ENCODE measurements at regions not wholly inside any gene's neighbourhood (a gene's known extent, or its start where the extent isn't known, plus 50 kb on each side); places are given as distances from the start of the nearest gene placed in this dataset.

GRCh38 chr3:63047068-63047467 lies 171.9 kb upstream of the CADPS start:
- no peak overlapping the region for H3K27ac ChIP-seq (ENCODE audit: low read depth, low read length)
- CTCF ChIA-PET (ENCODE audit: partially characterized antibody): no interaction called here
- no peak for FAIRE-seq

More at GRCh38 chr3:63047068-63047467, 171.9 kb upstream of the CADPS start:
- Histone ChIP-seq H3K27me3 (replicated peaks in 1 of 4; ENCODE audit: control insufficient read depth in 3 of 4, extremely low read depth in 1 of 4, insufficient read depth in 3 of 4, low read length in 3 of 4) (no peaks in the 10 kb centered on the region), H2AK5ac (ENCODE audit: low read depth, low read length) (no peak overlapping the region), H3K56ac (replicated peaks; ENCODE audit: insufficient read length, low read depth, low read length) (no peak overlapping the region), H3K4me3 (ENCODE audit: extremely low read depth in 1 of 4, insufficient read depth in 2 of 4, low read depth in 3 of 4, low read length in 4 of 4) (no peak overlapping the region), H3K4me1 (replicated peaks in 1 of 4; ENCODE audit: control insufficient read depth in 3 of 4, insufficient read depth in 4 of 4, low read length in 3 of 4) (peaks cover 0 to 6% (median 1%) of the 10 kb centered on the region in 4 experiments; a peak in 2 of 7 replicates), H2AFZ (ENCODE audit: low read length) (no peak overlapping the region), H4K91ac (replicated peaks; ENCODE audit: insufficient read length, low read length) (no peak overlapping the region), H3K79me2 (ENCODE audit: control insufficient read depth in 1 of 2, insufficient read depth in 2 of 2, low read length in 2 of 2) (no peaks in the 10 kb centered on the region), H3K18ac (ENCODE audit: extremely low read depth, low read length) (no peak overlapping the region), H4K20me1 (replicated peaks in 1 of 2; ENCODE audit: control insufficient read depth in 1 of 2, insufficient read depth in 2 of 2, low read length in 2 of 2) (peaks cover 0 to 2% of the 10 kb centered on the region in 2 experiments), H3K23me2 (ENCODE audit: low read depth, low read length) (no peaks in the 10 kb centered on the region), H3K4ac (replicated peaks; ENCODE audit: insufficient read length, low read depth, low read length) (no peak overlapping the region), H3K36me3 (ENCODE audit: control insufficient read depth in 2 of 4, insufficient read depth in 4 of 4, low read length in 3 of 4) (peaks cover 0 to 4% (median 0%) of the 10 kb centered on the region in 4 experiments; a peak in 2 of 8 replicates), H3K9me3 (ENCODE audit: insufficient read depth in 2 of 2, low read depth in 1 of 2, low read length in 1 of 2) (no peaks in the 10 kb centered on the region), H2BK120ac (replicated peaks; ENCODE audit: low read depth, low read length) (no peak overlapping the region), H2BK5ac (ENCODE audit: low read depth, low read length) (no peak overlapping the region), H3K79me1 (ENCODE audit: low read depth, low read length) (no peaks in the 10 kb centered on the region; the same call in 1 of the 2 replicates), H4K5ac (ENCODE audit: insufficient read length, low read depth, low read length) (no peak overlapping the region), H2BK15ac (ENCODE audit: low read length) (no peak overlapping the region; the same call in 1 of the 2 replicates), H2BK12ac (ENCODE audit: low read depth, low read length) (no peak overlapping the region), H2BK20ac (ENCODE audit: low read length) (no peak overlapping the region), H3K23ac (ENCODE audit: insufficient read length) (no peak overlapping the region), H3K14ac (ENCODE audit: insufficient read length) (no peak overlapping the region), H3K4me2 (ENCODE audit: insufficient read depth in 1 of 2, low read depth in 2 of 2, low read length in 2 of 2) (0 out of 4 replicates have a peak overlapping the region, but pooled peaks of 1 of the 2 experiments have one; percentile 15), H3K9ac (replicated peaks in 1 of 4; ENCODE audit: extremely low read depth in 1 of 4, low read depth in 3 of 4, low read length in 3 of 4) (no peak overlapping the region; a peak in 1 of 7 replicates), H4K8ac (ENCODE audit: extremely low read depth, insufficient read depth, low read length) (no peak overlapping the region)
- 100% methylated on average over 1 of the region's 1 CpG; no CpG with 5 or more reads in 1 of the 2 experiments for WGBS, 2 experiments (ENCODE audit: extremely low coverage in 1 of 2, insufficient coverage in 1 of 2, insufficient read length in 1 of 2, insufficient replicate concordance in 2 of 2, low coverage in 1 of 2, low lambda C conversion rate in 2 of 2, missing lambda C conversion rate in 1 of 2)
- TF ChIP-seq, protein P1, sequence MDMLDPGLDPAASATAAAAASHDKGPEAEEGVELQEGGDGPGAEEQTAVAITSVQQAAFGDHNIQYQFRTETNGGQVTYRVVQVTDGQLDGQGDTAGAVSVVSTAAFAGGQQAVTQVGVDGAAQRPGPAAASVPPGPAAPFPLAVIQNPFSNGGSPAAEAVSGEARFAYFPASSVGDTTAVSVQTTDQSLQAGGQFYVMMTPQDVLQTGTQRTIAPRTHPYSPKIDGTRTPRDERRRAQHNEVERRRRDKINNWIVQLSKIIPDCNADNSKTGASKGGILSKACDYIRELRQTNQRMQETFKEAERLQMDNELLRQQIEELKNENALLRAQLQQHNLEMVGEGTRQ (IDR thresholded peaks at IDR 0.05; ENCODE audit: low read length): no peak
- TF ChIP-seq SP4 (IDR thresholded peaks at IDR 0.05; ENCODE audit: low read length) (no peak), RAD21 (IDR thresholded peaks at IDR 0.05 in 1 of 2, conservative IDR thresholded peaks at IDR 0.05 in 1 of 2; ENCODE audit: low read depth in 2 of 2, low read length in 2 of 2) (no peak), E2F6 (IDR thresholded peaks at IDR 0.05) (no peak), CBX5 (IDR thresholded peaks at IDR 0.05; ENCODE audit: low read depth, low read length) (no peak), SP1 (IDR thresholded peaks at IDR 0.05; ENCODE audit: low read depth, low read length) (no peak), ASH2L (IDR thresholded peaks at IDR 0.05; ENCODE audit: low read length) (no peak), ZNF274 (IDR thresholded peaks at IDR 0.05; ENCODE audit: borderline replicate concordance, extremely low read depth, low read length) (no peak), BRCA1 (IDR thresholded peaks at IDR 0.05; ENCODE audit: low read depth, low read length) (no peak)
- POLR2A ChIA-PET (ENCODE audit: partially characterized antibody): no interaction called here
- DNase-seq (ENCODE audit: low read depth in 1 of 2, low spot score in 2 of 2): no peak
